ENCODE measurements at regions not wholly inside any gene's neighbourhood (a gene's known extent, or its start where the extent isn't known, plus 50 kb on each side); places are given as distances from the start of the nearest gene placed in this dataset.

GRCh38 chr9:13942201-13942600, 371.7 kb downstream of the NFIB start:
- Histone ChIP-seq H3K79me1 (ENCODE audit: insufficient read depth, low read depth, low read length, poor library complexity, severe bottlenecking) (no peaks in the 10 kb centered on the region), H4K91ac (ENCODE audit: insufficient read length, low read depth, low read length) (no peak overlapping the region), H3T11ph (ENCODE audit: low read length) (no peak overlapping the region), H3K14ac (ENCODE audit: insufficient read depth, low read length) (no peak overlapping the region), H2AK5ac (ENCODE audit: insufficient read length, low read length) (no peak overlapping the region), H3K9me3 (ENCODE audit: control insufficient read depth, low read depth, low read length) (no peaks in the 10 kb centered on the region), H2BK15ac (ENCODE audit: low read depth, low read length) (no peak overlapping the region), H2BK20ac (ENCODE audit: low read depth, low read length, poor library complexity, severe bottlenecking) (no peak overlapping the region), H3K9ac (ENCODE audit: extremely low read depth, insufficient read length, low read length) (no peak overlapping the region), H3K27ac (ENCODE audit: insufficient read length, low read depth, low read length) (no peak overlapping the region), H3K27me3 (ENCODE audit: insufficient read depth, low read length) (no peaks in the 10 kb centered on the region), H2AFZ (ENCODE audit: low read length) (no peak overlapping the region), H3K18ac (ENCODE audit: insufficient read length, low read depth, low read length) (no peak overlapping the region), H4K5ac (ENCODE audit: insufficient read length, low read depth, low read length) (no peak overlapping the region), H2BK5ac (ENCODE audit: insufficient read length, low read length) (no peak overlapping the region), H3K4ac (ENCODE audit: low read depth, low read length) (no peak overlapping the region), H3K79me2 (ENCODE audit: insufficient read depth, low read length) (no peaks in the 10 kb centered on the region), H4K8ac (replicated peaks; ENCODE audit: insufficient read length, low read depth, low read length) (no peak overlapping the region), H3K56ac (ENCODE audit: insufficient read length, low read depth, low read length) (no peak overlapping the region), H2BK12ac (ENCODE audit: insufficient read length, low read depth, low read length) (no peak overlapping the region), H3K23me2 (ENCODE audit: insufficient read length, low read depth, low read length, poor library complexity, severe bottlenecking) (no peaks in the 10 kb centered on the region), H4K20me1 (ENCODE audit: control insufficient read depth, insufficient read depth, insufficient read length) (no peaks in the 10 kb centered on the region), H3K4me2 (ENCODE audit: insufficient read depth, insufficient read length, low read length) (no peak overlapping the region), H3K4me1 (ENCODE audit: insufficient read depth, low read length) (no peaks in the 10 kb centered on the region), H2BK120ac (ENCODE audit: low read depth, low read length, poor library complexity, severe bottlenecking) (no peak overlapping the region), H3K23ac (ENCODE audit: insufficient read length, low read depth, low read length) (no peak overlapping the region)
- Mint-ChIP-seq H3K27ac (no peak overlapping the region), H3K36me3 (ENCODE audit: insufficient read depth in 1 of 3, low read depth in 3 of 3) (no peaks in the 10 kb centered on the region), H3K9me3 (no peaks in the 10 kb centered on the region), H3K4me1 (peaks cover 15% of the 10 kb centered on the region in 2 experiments), H3K27me3 (ENCODE audit: low read depth) (no peaks in the 10 kb centered on the region), H3K4me3 (no peak overlapping the region)
- no peak for DNase-seq
- no peak for TF ChIP-seq CTCF (conservative IDR thresholded peaks at IDR 0.05)
- WGBS (ENCODE audit: extremely low coverage, insufficient read length, low lambda C conversion rate): no CpG with 5 or more reads among the region's 6 CpGs
